ENCODE measurements at regions not wholly inside any gene's neighbourhood (a gene's known extent, or its start where the extent isn't known, plus 50 kb on each side); places are given as distances from the start of the nearest gene placed in this dataset.
A peak's percentile ranks its signal among the peaks of the same experiment; 100 is the strongest.

DNA sequence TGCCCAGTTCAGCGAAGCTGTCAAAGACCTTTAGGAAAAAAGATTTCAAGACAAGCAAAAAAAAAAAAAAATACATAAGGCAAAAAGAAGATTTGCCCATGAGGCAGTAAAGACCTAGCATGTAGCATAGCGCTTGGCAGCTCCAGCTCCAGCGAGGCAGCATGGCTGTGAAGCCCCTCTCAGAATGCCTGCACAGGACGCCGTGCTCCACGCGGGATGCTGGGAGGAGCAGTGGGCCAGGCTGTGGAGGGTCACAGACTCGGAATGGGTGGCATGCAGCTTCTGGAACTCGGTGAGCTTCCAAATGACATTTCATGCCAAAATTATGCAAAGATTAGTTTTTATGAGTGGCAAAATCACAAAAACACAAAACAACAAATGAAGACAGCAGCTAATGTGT lies 267.3 kb downstream of the ZNF516 start:
- DNase-seq (no peak), FAIRE-seq (no peak)
- TF ChIP-seq, protein P1, sequence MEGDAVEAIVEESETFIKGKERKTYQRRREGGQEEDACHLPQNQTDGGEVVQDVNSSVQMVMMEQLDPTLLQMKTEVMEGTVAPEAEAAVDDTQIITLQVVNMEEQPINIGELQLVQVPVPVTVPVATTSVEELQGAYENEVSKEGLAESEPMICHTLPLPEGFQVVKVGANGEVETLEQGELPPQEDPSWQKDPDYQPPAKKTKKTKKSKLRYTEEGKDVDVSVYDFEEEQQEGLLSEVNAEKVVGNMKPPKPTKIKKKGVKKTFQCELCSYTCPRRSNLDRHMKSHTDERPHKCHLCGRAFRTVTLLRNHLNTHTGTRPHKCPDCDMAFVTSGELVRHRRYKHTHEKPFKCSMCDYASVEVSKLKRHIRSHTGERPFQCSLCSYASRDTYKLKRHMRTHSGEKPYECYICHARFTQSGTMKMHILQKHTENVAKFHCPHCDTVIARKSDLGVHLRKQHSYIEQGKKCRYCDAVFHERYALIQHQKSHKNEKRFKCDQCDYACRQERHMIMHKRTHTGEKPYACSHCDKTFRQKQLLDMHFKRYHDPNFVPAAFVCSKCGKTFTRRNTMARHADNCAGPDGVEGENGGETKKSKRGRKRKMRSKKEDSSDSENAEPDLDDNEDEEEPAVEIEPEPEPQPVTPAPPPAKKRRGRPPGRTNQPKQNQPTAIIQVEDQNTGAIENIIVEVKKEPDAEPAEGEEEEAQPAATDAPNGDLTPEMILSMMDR (IDR thresholded peaks at IDR 0.05; ENCODE audit: borderline replicate concordance, extremely low read depth, insufficient read depth), result no peak
- intact Hi-C loops (cut with DNase I), result no loop called here
- Histone ChIP-seq H3K9me3 (ENCODE audit: control insufficient read depth in 2 of 3, insufficient read depth in 1 of 3, low read length in 3 of 3) (peaks cover 0 to 3% (median 0%) of the 10 kb centered on the region in 3 donors), H3K4me1 (ENCODE audit: control insufficient read depth in 2 of 3, insufficient read depth in 2 of 3, low read depth in 1 of 3, low read length in 3 of 3) (no peaks in the 10 kb centered on the region), H3K4me3 (ENCODE audit: low read length in 3 of 3) (no peak overlapping the region), H3K36me3 (ENCODE audit: control insufficient read depth in 2 of 3, insufficient read depth in 3 of 3, low read length in 3 of 3) (no peaks in the 10 kb centered on the region), H3K27me3 (ENCODE audit: control insufficient read depth, insufficient read depth, low read length) (no peaks in the 10 kb centered on the region), H3K9ac (ENCODE audit: low read length in 3 of 3) (no peak overlapping the region), H3K27ac (ENCODE audit: low read depth in 2 of 2, low read length in 2 of 2) (no peak overlapping the region)

DNA sequence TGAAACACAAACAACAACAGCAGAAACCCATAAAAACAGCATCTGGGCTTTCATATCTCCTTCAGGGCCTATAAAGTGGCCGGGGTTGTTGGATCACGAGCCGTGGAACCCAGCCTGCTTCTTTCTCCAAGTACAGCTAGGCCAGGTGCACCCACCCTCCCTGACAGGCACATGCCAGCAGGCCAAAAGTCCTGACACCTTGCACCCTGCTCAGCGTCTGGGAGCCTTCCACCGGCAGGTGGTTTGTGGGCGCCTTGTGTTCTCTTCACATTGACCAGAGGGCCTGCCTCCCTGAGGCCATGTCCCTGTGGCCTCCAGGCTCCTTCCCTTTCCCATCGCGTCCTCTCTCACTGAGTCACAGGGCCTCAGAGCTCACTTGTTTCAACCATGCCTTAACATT lies 271.6 kb downstream of the ZNF516 start:
- H3K27ac ChIP-seq (ENCODE audit: low read depth in 2 of 2, low read length in 2 of 2), result no peak overlapping the region
- no peaks in the 10 kb centered on the region for H3K4me1 ChIP-seq (ENCODE audit: control insufficient read depth in 2 of 3, insufficient read depth in 2 of 3, low read depth in 1 of 3, low read length in 3 of 3)
- FAIRE-seq (no peak), DNase-seq (peak in 1 of 5 donors; percentile 61)
- H3K9ac ChIP-seq (ENCODE audit: low read length in 3 of 3), result no peak overlapping the region
- H3K9me3 ChIP-seq (ENCODE audit: control insufficient read depth in 2 of 3, insufficient read depth in 1 of 3, low read length in 3 of 3), result peaks cover 0 to 3% (median 0%) of the 10 kb centered on the region in 3 donors
- H3K4me3 ChIP-seq (ENCODE audit: low read length in 3 of 3), result no peak overlapping the region
- H3K36me3 ChIP-seq (ENCODE audit: control insufficient read depth in 2 of 3, insufficient read depth in 3 of 3, low read length in 3 of 3), result no peaks in the 10 kb centered on the region
- TF ChIP-seq, protein P1 (IDR thresholded peaks at IDR 0.05; ENCODE audit: borderline replicate concordance, extremely low read depth, insufficient read depth), result no peak
- intact Hi-C loops (cut with DNase I), result no loop called here
- no peaks in the 10 kb centered on the region for H3K27me3 ChIP-seq (ENCODE audit: control insufficient read depth, insufficient read depth, low read length)

DNA sequence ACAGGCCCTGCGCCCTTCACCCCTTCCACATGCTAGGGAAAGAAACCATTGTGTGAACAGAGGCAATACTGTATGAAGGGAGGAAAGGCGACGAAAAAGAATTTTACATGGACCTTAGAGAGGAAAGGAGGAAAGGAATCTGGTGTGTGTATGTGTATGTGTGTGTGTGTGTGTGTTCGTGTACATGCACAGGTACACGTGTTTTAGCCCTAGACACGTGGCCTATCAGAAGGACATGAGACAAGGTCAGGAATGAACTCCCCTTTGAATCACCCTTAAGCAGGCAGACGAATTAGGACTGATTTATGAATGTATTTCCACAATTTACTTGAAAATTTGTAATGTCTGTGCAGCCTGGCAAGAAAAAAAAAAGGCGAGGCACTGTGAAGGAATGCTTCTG lies 276.0 kb downstream of the ZNF516 start:
- no peaks in the 10 kb centered on the region for H3K27me3 ChIP-seq (ENCODE audit: control insufficient read depth, insufficient read depth, low read length)

More for the DNA sequence above, 276.0 kb downstream of the ZNF516 start:
- TF ChIP-seq, protein P1 (IDR thresholded peaks at IDR 0.05; ENCODE audit: borderline replicate concordance, extremely low read depth, insufficient read depth), result no peak
- Histone ChIP-seq H3K27ac (ENCODE audit: low read depth in 2 of 2, low read length in 2 of 2) (no peak overlapping the region), H3K9me3 (ENCODE audit: control insufficient read depth in 2 of 3, insufficient read depth in 1 of 3, low read length in 3 of 3) (peaks cover 0 to under 1% (median 0%) of the 10 kb centered on the region in 3 donors), H3K4me1 (ENCODE audit: control insufficient read depth in 2 of 3, insufficient read depth in 2 of 3, low read depth in 1 of 3, low read length in 3 of 3) (no peaks in the 10 kb centered on the region), H3K4me3 (ENCODE audit: low read length in 3 of 3) (no peak overlapping the region), H3K36me3 (ENCODE audit: control insufficient read depth in 2 of 3, insufficient read depth in 3 of 3, low read length in 3 of 3) (no peaks in the 10 kb centered on the region), H3K9ac (ENCODE audit: low read length in 3 of 3) (no peak overlapping the region)
- FAIRE-seq, result no peak
- intact Hi-C loops (cut with DNase I), result no loop called here
- DNase-seq, result no peak

Data from kidney (tissue), 13 donors.